ENCODE measurements at regions not wholly inside any gene's neighbourhood (a gene's known extent, or its start where the extent isn't known, plus 50 kb on each side); places are given as distances from the start of the nearest gene placed in this dataset.

DNA sequence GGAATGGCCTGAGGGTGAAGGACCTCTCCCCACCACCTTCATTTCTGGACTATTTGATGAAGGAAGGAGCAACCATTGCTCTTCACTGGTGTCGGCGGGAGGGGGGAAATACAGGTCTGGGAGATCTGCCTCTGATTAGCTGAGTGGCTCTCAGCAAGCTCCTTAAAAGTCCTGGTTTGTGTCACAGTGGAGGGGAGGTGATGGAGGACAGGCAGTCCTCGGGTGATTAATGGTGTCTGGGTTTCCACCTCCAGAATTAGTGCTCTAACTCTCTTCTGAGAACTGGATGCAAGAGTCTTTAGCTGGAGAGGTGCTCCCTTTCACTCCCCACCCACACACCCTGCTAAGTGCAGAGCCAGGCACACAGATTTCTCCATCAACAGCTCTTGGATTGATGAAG is 83.2 kb downstream of the TTC32 start:
- DNase-seq, result no peak
- no peaks in the 10 kb centered on the region for H3K27me3 Mint-ChIP-seq (ENCODE audit: insufficient read depth)
- H3K27ac Mint-ChIP-seq, result peak overlapping the region; percentile 3; the same call in 1 of the 2 replicates
- no peak overlapping the region for H3K4me3 Mint-ChIP-seq
- peaks cover 30% of the 10 kb centered on the region for H3K4me1 Mint-ChIP-seq (ENCODE audit: low read depth)
- TF ChIP-seq, protein P1, sequence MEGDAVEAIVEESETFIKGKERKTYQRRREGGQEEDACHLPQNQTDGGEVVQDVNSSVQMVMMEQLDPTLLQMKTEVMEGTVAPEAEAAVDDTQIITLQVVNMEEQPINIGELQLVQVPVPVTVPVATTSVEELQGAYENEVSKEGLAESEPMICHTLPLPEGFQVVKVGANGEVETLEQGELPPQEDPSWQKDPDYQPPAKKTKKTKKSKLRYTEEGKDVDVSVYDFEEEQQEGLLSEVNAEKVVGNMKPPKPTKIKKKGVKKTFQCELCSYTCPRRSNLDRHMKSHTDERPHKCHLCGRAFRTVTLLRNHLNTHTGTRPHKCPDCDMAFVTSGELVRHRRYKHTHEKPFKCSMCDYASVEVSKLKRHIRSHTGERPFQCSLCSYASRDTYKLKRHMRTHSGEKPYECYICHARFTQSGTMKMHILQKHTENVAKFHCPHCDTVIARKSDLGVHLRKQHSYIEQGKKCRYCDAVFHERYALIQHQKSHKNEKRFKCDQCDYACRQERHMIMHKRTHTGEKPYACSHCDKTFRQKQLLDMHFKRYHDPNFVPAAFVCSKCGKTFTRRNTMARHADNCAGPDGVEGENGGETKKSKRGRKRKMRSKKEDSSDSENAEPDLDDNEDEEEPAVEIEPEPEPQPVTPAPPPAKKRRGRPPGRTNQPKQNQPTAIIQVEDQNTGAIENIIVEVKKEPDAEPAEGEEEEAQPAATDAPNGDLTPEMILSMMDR (IDR thresholded peaks at IDR 0.05), result no peak
- peaks cover 8% of the 10 kb centered on the region for H3K9me3 Mint-ChIP-seq
- H3K36me3 Mint-ChIP-seq (ENCODE audit: low read depth), result peaks cover 8% of the 10 kb centered on the region

DNA sequence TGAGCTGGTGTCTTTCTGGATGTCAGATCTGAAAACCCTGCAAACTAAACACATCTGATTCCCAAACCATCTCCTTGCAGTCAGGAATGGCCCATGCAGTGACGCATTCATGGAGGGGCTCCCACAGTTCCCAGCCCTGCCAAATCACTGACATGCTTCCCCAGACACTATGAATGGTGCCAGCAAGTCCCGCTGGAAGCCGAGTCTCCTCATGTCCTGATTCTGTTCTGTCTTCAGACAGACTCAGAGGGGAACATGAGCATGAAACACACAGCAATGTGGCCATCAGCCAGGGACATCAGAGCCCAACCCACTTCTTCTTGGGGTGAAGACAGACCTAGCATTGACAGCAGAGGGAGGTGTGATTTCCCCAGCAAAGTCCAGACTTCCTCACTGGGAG is 83.7 kb downstream of the TTC32 start:
- H3K27me3 Mint-ChIP-seq (ENCODE audit: insufficient read depth), result no peaks in the 10 kb centered on the region
- peaks cover 8% of the 10 kb centered on the region for H3K36me3 Mint-ChIP-seq (ENCODE audit: low read depth)
- no peak overlapping the region for H3K27ac Mint-ChIP-seq
- TF ChIP-seq, protein P1 (IDR thresholded peaks at IDR 0.05), result no peak
- DNase-seq, result no peak
- H3K9me3 Mint-ChIP-seq, result peaks cover 8% of the 10 kb centered on the region
- H3K4me3 Mint-ChIP-seq, result no peak overlapping the region
- H3K4me1 Mint-ChIP-seq (ENCODE audit: low read depth), result peaks cover 28% of the 10 kb centered on the region

DNA sequence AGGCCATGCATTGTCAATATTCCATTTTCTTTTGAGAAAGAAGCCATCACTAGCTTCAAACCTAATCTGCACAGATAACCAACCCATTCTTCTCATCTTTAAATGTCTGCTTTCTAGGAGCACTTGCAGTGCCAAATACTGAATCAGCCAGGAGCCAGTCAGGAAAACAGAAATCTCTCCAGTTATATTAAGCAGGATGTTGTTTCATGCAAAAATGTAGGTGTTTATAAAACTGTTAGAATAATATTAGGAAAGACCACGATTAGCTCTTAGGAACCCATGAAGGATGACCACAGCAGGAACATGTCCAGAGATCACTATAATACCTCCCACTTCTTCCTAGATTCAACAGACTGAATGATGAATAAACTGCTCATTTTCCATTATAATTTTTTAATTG is 86.0 kb downstream of the TTC32 start:
- Mint-ChIP-seq H3K4me3 (no peak overlapping the region), H3K27me3 (ENCODE audit: insufficient read depth) (no peaks in the 10 kb centered on the region; the same call in 1 of the 2 replicates), H3K9me3 (peaks cover 8% of the 10 kb centered on the region), H3K36me3 (ENCODE audit: low read depth) (peaks cover 8% of the 10 kb centered on the region), H3K4me1 (ENCODE audit: low read depth) (peaks cover 26% of the 10 kb centered on the region), H3K27ac (no peak overlapping the region)
- no peak for DNase-seq
- TF ChIP-seq, protein P1 (IDR thresholded peaks at IDR 0.05), result no peak

DNA sequence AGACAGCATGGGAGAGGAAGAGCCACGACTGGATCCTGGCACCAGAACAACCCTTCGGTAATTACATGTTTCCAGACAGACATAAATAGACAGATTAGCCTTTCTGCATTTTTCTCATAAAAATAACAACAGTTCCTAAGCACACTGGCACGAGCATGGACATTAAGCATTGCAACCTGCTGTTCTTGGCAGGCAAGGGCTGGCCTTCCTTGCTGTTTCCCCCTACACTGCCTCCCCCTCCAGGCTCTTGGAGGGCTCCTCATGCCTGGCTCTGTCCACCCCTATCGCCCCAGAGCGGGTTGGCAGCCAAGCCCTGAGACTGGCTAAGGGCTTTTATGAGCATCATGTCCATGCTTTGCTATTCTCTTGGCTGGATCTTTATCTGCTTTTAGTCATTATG is 89.6 kb downstream of the TTC32 start:
- peak; percentile 15 for DNase-seq
- no peak overlapping the region for H3K4me3 Mint-ChIP-seq
- H3K4me1 Mint-ChIP-seq (ENCODE audit: low read depth), result no peaks in the 10 kb centered on the region; the same call in 1 of the 2 replicates
- H3K36me3 Mint-ChIP-seq (ENCODE audit: low read depth), result no peaks in the 10 kb centered on the region
- no peaks in the 10 kb centered on the region for H3K9me3 Mint-ChIP-seq
- peaks cover 3% of the 10 kb centered on the region for H3K27me3 Mint-ChIP-seq (ENCODE audit: insufficient read depth)
- H3K27ac Mint-ChIP-seq, result no peak overlapping the region; the same call in 1 of the 2 replicates
- TF ChIP-seq, protein P1 (IDR thresholded peaks at IDR 0.05), result no peak

DNA sequence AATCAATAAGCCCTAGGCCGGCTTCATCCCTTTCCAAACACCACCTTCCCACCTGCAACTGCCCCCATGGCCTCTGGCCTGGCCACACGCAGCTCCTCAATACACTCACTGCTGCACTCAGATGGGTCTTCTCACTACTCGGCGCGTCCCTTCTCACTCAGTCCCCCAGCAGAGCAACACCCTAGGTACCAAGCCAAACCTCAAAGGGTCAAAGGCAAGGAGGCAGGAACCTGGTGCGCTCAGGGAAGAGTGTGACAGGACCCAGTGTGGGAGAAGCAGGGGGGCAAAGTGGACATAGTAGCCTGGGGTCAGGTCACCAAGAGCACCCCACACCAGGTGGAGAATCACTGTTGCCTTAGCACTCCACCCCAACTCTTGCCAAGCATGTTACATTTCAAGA is 90.6 kb downstream of the TTC32 start:
- TF ChIP-seq, protein P1 (IDR thresholded peaks at IDR 0.05), result no peak
- peaks cover 5% of the 10 kb centered on the region for H3K27me3 Mint-ChIP-seq (ENCODE audit: insufficient read depth)
- H3K27ac Mint-ChIP-seq, result no peak overlapping the region
- H3K9me3 Mint-ChIP-seq, result no peaks in the 10 kb centered on the region
- no peaks in the 10 kb centered on the region; the same call in 1 of the 2 replicates for H3K4me1 Mint-ChIP-seq (ENCODE audit: low read depth)
- H3K4me3 Mint-ChIP-seq, result no peak overlapping the region
- no peaks in the 10 kb centered on the region for H3K36me3 Mint-ChIP-seq (ENCODE audit: low read depth)
- no peak for DNase-seq

DNA sequence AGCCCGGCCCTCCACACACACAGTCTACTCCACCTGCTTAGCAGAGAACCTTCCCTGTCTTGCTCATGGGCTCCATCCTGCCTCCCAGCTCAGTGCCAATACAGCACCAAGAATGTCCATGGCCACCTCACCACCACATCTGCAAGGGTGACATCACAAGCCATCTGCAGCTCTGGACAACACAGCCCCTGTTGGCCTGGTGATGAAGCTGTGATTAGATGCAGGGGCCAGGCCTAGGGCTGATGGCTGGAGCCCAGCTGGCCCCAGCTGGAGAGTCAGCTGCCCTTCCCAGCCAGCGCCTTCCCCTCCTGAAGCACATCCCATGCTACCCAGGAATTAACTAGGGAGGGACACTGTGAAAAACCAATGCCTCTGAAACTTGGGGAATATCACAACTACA is 91.1 kb downstream of the TTC32 start:
- H3K27me3 Mint-ChIP-seq (ENCODE audit: insufficient read depth), result peaks cover 5% of the 10 kb centered on the region
- H3K9me3 Mint-ChIP-seq, result no peaks in the 10 kb centered on the region
- DNase-seq, result no peak
- no peaks in the 10 kb centered on the region for H3K36me3 Mint-ChIP-seq (ENCODE audit: low read depth)
- H3K27ac Mint-ChIP-seq, result no peak overlapping the region
- no peak overlapping the region for H3K4me3 Mint-ChIP-seq
- TF ChIP-seq, protein P1 (IDR thresholded peaks at IDR 0.05), result no peak
- no peaks in the 10 kb centered on the region; the same call in 1 of the 2 replicates for H3K4me1 Mint-ChIP-seq (ENCODE audit: low read depth)
